Effector memory CD4-positive, alpha-beta T cell (primary cell): ENCODE measurements at regions not wholly inside any gene's neighbourhood (a gene's known extent, or its start where the extent isn't known, plus 50 kb on each side); places are given as distances from the start of the nearest gene placed in this dataset.
"Not testable (repeated sequence)": the region's sequence is repeated elsewhere in the genome, so short reads cannot be mapped to it uniquely, and the experiment has no call there.

Experiments used
- DNase-seq, 3 donors: peaks; one replicate each; pipeline ENCODE4 v3.0.0-alpha.2; 2020
- H3K27ac ChIP-seq: 2 replicates; pipeline ENCODE4 v1.7.0; 2013; ENCODE audit warnings: mild to moderate bottlenecking, low read length, moderate library complexity; ENCODE audit not compliant: insufficient read depth, poor library complexity, severe bottlenecking
- H3K27me3 ChIP-seq: replicated peaks from 2 replicates; pipeline ENCODE4 v1.7.0; 2013; ENCODE audit warnings: mild to moderate bottlenecking, low read length; ENCODE audit not compliant: insufficient read depth, control insufficient read depth, poor library complexity, severe bottlenecking
- H3K36me3 ChIP-seq: 2 replicates; pipeline ENCODE4 v1.7.0; 2013; ENCODE audit warnings: mild to moderate bottlenecking, low read length, moderate library complexity; ENCODE audit not compliant: control insufficient read depth, insufficient read depth
- H3K4me1 ChIP-seq: 2 replicates; pipeline ENCODE4 v1.7.0; 2013; ENCODE audit warnings: low read length, mild to moderate bottlenecking; ENCODE audit not compliant: control insufficient read depth, insufficient read depth, poor library complexity, severe bottlenecking
- H3K4me3 ChIP-seq: 2 replicates; pipeline ENCODE4 v1.7.0; 2013; ENCODE audit warnings: low read length, low read depth, mild to moderate bottlenecking; ENCODE audit not compliant: insufficient read depth, poor library complexity, severe bottlenecking
- H3K9me3 ChIP-seq: 2 replicates; pipeline ENCODE4 v1.7.0; 2013; ENCODE audit warnings: mild to moderate bottlenecking, low read length, moderate library complexity; ENCODE audit not compliant: control insufficient read depth

DNA sequence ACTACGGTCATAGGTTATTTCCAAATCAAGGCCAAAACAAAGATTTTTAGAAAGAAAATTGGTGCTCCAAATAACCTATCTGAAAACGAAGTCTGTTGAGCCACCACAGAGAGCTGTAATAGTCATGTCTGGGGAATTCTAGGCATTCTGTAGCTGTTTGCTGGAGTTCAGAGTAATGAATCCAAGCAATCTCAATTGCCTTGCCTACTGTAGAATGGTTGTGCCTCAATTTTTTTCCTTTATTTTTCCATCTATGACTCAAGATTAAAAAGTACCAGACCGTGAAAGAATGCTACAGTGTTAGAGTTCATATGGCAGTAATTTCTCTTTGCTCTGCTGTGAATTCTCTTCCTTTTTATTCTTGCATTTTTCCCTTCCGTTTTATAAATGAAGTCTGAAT is 1007.2 kb upstream of the ALCAM start:
- Histone ChIP-seq H3K4me1 (no peaks in the 10 kb centered on the region), H3K4me3 (no peak overlapping the region), H3K27me3 (no peaks in the 10 kb centered on the region), H3K36me3 (no peaks in the 10 kb centered on the region), H3K27ac (no peak overlapping the region), H3K9me3 (no peaks in the 10 kb centered on the region)
- no peak for DNase-seq

DNA sequence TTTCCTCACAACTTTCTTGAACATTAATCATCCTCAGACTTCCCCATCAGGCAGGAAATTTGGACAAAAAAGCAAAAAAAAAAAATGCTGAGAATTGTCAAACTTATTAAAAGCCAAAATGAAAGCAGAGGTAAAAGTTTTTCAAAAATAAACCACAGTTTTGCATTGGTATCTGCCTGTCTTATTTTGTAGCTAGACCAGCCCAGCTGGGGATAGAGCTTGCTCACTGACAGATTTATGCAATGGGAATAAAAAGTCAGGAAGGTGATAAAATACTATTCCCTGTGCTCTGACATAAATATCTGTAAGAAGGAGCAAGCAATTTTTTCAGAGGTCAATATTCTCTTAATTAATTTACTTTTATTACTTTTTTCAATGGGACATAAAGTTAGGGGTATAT is 1006.7 kb upstream of the ALCAM start:
- no peak for DNase-seq
- Histone ChIP-seq H3K36me3 (no peaks in the 10 kb centered on the region), H3K4me3 (no peak overlapping the region), H3K27me3 (no peaks in the 10 kb centered on the region), H3K27ac (no peak overlapping the region), H3K4me1 (no peaks in the 10 kb centered on the region), H3K9me3 (no peaks in the 10 kb centered on the region)

DNA sequence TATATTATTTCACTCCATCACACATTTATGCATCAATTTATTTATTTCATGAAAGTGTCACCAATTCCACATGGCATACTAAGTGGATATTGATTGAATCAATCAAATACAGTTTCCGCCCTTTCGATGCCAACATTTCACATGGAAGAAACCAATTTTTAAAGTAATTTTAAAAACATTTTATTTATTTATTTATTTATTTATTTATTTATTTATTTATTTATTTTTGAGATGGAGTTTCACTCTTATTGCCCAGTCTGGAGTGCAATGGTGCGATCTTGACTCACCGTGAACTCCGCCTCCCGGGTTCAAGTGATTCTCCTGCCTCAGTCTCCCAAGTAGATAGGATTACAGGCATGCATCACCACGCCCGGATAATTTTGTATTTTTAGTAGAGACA is 1005.0 kb upstream of the ALCAM start:
- not testable (repeated sequence) for H3K36me3 ChIP-seq, H3K27me3 ChIP-seq, H3K4me3 ChIP-seq, H3K27ac ChIP-seq, H3K4me1 ChIP-seq, H3K9me3 ChIP-seq, DNase-seq

DNA sequence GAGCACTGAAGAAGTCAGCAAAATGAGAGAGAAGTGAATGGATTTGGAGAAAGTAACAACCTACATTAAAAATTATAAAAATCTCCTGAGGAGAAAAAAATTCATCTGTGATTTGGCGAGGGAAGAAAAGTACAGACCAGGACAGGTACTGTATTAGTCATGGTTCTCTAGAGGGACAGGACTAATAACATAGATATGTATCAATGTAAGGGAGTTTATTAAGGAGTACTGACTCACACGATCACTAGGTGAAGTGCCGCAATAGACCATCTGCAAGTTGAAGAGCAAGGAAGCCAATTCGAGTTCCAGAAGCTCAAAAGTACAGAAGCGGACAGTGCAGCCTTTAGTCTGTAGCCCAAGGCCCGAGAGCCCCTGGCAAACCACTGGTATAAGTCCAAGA is 1004.4 kb upstream of the ALCAM start:
- Histone ChIP-seq H3K4me1 (no peaks in the 10 kb centered on the region), H3K4me3 (no peak overlapping the region), H3K27me3 (no peaks in the 10 kb centered on the region), H3K36me3 (no peaks in the 10 kb centered on the region), H3K27ac (no peak overlapping the region), H3K9me3 (no peaks in the 10 kb centered on the region)
- no peak for DNase-seq

DNA sequence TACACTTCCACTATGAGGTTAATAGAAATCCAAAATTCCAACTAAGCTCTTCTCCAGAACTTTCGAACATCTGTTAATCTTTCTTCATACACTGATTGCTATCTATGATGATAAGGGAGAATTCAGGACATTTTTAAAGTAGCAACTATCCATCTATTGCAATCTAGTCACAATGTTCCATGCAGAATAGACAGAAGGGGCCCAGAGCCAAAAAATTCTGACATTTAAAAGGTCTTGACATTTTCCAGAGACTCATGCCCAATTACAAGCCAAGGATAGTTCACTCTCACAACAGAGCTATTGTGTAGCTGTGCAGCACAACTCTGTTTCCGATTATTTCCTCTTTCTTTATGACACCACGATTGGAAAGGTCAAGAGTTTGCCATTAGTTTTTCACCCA is 999.7 kb upstream of the ALCAM start:
- Histone ChIP-seq H3K9me3 (no peaks in the 10 kb centered on the region), H3K4me1 (no peaks in the 10 kb centered on the region), H3K36me3 (no peaks in the 10 kb centered on the region), H3K27ac (no peak overlapping the region), H3K27me3 (no peaks in the 10 kb centered on the region), H3K4me3 (no peak overlapping the region)
- DNase-seq = no peak

DNA sequence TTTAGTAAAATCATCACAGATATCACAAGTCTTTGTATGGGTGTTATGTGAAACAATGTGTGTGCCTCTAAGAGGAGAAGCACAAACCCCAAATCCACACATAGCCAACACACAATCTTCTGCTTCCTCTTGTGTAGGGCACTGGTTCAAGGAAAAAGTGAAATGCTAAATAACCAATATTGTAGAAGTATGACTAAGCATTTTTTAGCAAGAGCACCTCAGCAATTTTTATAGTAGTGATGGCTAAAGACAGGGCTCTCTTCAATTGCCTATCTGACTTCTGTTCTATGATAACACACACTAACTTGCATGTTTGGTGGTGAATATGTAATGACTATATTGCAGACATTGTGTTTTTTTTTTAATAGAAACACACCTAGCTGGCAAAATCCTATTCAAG is 997.9 kb upstream of the ALCAM start:
- H3K36me3 ChIP-seq = no peaks in the 10 kb centered on the region
- H3K4me1 ChIP-seq = no peaks in the 10 kb centered on the region
- no peak overlapping the region for H3K4me3 ChIP-seq
- H3K9me3 ChIP-seq = no peaks in the 10 kb centered on the region
- H3K27ac ChIP-seq = no peak overlapping the region
- no peak for DNase-seq
- no peaks in the 10 kb centered on the region for H3K27me3 ChIP-seq

DNA sequence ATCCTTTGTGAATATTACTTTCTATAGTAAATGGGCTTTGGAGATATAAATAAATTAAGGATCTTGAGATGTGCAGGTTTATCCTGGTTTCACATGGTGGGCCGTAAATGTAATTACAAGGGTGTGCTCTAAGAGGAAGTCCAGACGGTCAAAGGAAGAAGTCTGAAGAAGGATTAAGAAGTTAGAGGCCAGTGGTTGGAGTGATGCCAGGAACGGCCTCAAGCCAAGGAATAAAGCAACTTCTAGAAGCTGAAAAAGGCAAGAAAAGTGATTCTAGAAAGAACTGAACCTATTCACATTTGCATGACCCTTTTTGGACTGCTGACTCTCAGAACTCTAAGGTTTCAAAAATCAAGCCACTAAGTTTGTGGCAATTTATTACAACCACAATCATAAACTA is 981.3 kb upstream of the ALCAM start:
- Histone ChIP-seq H3K9me3 (no peaks in the 10 kb centered on the region), H3K36me3 (no peaks in the 10 kb centered on the region), H3K27me3 (no peaks in the 10 kb centered on the region), H3K4me1 (no peaks in the 10 kb centered on the region), H3K4me3 (no peak overlapping the region), H3K27ac (no peak overlapping the region)
- DNase-seq = no peak

DNA sequence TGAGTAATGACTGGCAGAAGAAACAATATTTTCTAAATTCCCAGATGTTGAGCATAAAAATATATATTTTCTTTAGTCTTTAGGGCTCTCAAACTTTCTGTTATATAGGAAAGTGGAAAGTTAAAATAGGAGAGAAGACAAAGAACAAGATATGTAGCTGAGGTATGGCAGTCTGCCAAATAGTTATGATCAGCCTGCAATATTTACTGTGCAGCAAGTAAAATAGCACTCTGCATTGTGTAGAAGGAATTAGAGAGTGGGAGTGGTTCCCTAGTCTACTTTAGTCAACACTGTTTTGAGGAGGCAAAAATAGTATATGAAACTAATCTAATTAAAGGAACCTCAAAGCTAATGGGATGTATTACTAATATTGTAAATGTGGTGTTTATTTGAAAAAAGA is 978.1 kb upstream of the ALCAM start:
- H3K27ac ChIP-seq = no peak overlapping the region
- no peak overlapping the region for H3K4me3 ChIP-seq
- DNase-seq = no peak
- no peaks in the 10 kb centered on the region for H3K36me3 ChIP-seq
- no peaks in the 10 kb centered on the region for H3K9me3 ChIP-seq
- H3K4me1 ChIP-seq = no peaks in the 10 kb centered on the region
- no peaks in the 10 kb centered on the region for H3K27me3 ChIP-seq

DNA sequence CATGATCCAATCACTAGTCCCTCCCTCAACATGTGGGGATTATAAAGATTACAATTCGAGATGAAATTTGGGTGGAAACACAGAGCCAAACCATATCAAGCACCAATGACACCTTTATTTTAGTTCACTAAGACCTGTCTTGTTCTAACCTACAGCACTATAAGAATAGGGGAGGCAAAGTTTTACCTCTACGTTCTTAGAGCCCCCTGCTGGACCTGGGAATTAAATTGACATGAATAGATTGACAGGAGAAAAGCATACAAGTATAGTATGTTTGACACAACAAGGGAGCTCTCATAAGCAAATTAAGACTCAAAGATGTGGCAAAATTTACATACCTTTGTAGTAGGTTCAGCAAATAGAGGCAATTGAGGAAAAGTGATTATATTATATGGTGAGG is 974.4 kb upstream of the ALCAM start:
- H3K4me3 ChIP-seq = no peak overlapping the region
- H3K27me3 ChIP-seq = no peaks in the 10 kb centered on the region
- H3K9me3 ChIP-seq = no peaks in the 10 kb centered on the region
- no peaks in the 10 kb centered on the region for H3K4me1 ChIP-seq
- no peaks in the 10 kb centered on the region for H3K36me3 ChIP-seq
- DNase-seq = no peak
- no peak overlapping the region for H3K27ac ChIP-seq

DNA sequence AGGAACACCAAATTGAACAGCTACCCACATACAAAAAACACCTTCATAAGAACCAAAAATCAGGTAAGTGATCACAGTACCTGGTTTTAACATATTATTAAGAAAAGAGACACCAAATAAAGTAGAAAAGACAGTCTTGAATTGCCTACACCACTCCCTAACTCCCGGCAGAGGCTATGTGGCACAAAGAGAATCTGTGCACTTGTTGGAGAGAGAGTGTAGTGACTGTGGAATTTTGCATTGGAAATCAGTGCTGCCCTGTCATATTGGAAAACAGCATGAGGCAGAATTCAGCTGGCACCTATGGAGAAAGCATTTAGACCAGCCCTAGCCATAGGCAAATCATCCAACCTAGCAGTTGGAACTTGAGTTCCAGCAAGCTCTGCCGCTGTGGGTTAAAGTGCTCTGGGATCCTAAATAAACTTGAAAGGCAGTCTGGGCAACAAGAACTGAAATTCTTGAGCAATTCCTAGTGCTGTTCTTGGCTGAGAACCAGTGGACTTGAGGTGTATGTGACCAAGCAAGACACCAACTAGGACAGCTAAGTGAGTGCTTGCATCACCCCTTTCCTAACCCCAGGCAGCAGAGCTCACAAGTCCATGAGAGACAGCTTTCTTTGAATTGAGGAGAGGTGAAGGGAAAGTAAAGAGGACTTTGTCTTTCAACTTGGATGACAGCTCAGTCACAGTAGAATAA is 969.6 kb upstream of the ALCAM start:
- no peaks in the 10 kb centered on the region for H3K36me3 ChIP-seq
- H3K27me3 ChIP-seq = no peaks in the 10 kb centered on the region
- no peak overlapping the region for H3K27ac ChIP-seq
- no peaks in the 10 kb centered on the region for H3K4me1 ChIP-seq
- no peak for DNase-seq
- H3K9me3 ChIP-seq = no peaks in the 10 kb centered on the region
- no peak overlapping the region for H3K4me3 ChIP-seq
